ENCODE measurements at regions not wholly inside any gene's neighbourhood (a gene's known extent, or its start where the extent isn't known, plus 50 kb on each side); places are given as distances from the start of the nearest gene placed in this dataset.

GRCh38 chr2:104746858-104747257 lies 107.1 kb upstream of the POU3F3 start:
- TF ChIP-seq CTCF (IDR thresholded peaks at IDR 0.05; ENCODE audit: insufficient read depth, low read length): no peak
- TF ChIP-seq REST (IDR thresholded peaks at IDR 0.05; ENCODE audit: insufficient replicate concordance, low read depth): no peak
- no peak for TF ChIP-seq POLR2AphosphoS5 (IDR thresholded peaks at IDR 0.05; ENCODE audit: low read depth)
- TF ChIP-seq GABPA (IDR thresholded peaks at IDR 0.05; ENCODE audit: low read depth): no peak

All from HL-60 (cell line).